ENCODE measurements at regions not wholly inside any gene's neighbourhood (a gene's known extent, or its start where the extent isn't known, plus 50 kb on each side); places are given as distances from the start of the nearest gene placed in this dataset.

DNA sequence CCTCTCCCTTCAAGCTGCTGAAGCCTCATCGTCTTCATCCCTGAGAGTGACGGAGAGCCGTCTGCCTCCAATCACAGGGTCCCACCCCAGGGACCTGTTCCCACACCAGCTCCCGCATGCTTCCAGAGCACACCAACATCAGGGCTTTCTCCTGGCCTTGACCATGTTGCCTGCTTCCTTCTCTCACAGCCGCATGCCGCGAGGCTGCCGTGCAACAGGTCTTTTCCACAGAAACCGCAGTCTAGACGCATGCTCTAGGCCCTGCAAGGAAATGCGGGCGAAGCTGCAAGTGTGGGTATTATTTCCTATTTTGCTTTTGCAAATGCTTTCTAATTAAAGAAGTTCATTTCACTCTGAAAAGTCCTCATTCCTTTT, 277.8 kb downstream of the EIPR1 start:
- WGBS (ENCODE audit: insufficient coverage, insufficient read length): no CpG with 5 or more reads among the region's 12 CpGs
- Histone ChIP-seq H3K27ac (ENCODE audit: low read length) (no peak overlapping the region), H3K4me1 (ENCODE audit: control insufficient read depth, insufficient read depth, low read length) (0 out of 2 replicates have a peak, but pooled peaks cover 2% of the 10 kb centered on the region), H3K9me3 (ENCODE audit: control insufficient read depth, insufficient read depth, low read length) (no peaks in the 10 kb centered on the region), H3K4me3 (ENCODE audit: low read length) (no peak overlapping the region), H3K27me3 (ENCODE audit: control insufficient read depth, insufficient read depth, low read length) (no peaks in the 10 kb centered on the region), H3K36me3 (ENCODE audit: control insufficient read depth, insufficient read depth, low read length) (no peaks in the 10 kb centered on the region)
- DNase-seq (ENCODE audit: low read depth, low spot score): no peak

DNA sequence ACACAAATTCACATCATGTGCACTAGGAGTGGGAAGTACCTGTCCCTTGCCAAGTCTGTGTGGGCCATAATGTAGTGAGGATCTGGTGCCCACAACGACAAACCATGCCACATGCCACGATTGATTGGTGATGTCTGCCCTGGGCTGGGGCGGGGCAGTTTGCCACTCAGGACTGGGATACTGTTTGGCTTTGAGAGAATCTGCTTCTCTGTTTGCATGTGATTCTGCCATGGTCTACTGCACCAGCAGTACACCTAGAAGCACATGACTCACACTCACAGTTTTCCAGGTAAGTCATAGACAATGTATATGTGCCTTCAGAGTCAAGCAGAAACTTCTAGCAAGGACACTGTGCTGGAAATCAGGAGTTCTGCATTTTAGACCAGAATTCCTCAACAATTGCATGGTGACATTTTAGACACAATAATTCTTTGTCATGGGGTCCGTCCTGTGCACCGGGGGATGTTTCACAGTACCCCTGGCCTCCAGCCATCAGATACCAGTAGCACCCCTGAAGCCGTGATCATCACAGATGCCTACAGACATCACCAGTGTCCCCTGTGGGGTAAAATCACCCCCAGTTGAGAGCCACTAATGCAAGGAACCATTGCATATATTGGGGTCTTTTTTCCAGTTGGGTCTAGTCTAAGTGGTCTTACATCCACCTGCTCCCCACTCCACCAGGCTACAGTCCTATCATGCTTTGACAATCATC, 278.3 kb downstream of the EIPR1 start:
- Histone ChIP-seq H3K27me3 (ENCODE audit: control insufficient read depth, insufficient read depth, low read length) (no peaks in the 10 kb centered on the region), H3K4me3 (ENCODE audit: low read length) (no peak overlapping the region), H3K4me1 (ENCODE audit: control insufficient read depth, insufficient read depth, low read length) (0 out of 2 replicates have a peak, but pooled peaks cover 2% of the 10 kb centered on the region), H3K9me3 (ENCODE audit: control insufficient read depth, insufficient read depth, low read length) (no peaks in the 10 kb centered on the region), H3K27ac (ENCODE audit: low read length) (no peak overlapping the region), H3K36me3 (ENCODE audit: control insufficient read depth, insufficient read depth, low read length) (no peaks in the 10 kb centered on the region)
- no peak for DNase-seq (ENCODE audit: low read depth, low spot score)
- WGBS (ENCODE audit: insufficient coverage, insufficient read length): no CpG with 5 or more reads among the region's 6 CpGs

DNA sequence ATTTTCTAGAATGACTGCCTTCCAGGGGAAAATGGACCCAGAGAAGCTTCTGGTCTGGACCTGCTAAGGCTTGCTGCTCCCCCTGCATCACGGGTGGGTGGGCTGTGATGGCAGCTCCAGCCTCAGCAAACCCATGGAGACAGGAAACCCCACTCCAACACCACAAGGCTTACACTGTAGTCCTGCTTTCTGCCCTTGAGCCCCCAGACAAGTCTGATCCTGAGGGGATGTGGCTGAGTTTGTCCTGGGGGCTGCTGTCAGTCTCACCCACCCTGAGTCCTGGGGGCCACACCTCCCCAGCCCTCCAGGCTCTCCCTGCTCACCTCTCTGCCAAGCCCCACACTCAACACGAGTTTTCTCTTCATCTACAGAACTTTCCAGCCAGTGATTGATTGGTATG, 279.4 kb downstream of the EIPR1 start:
- no CpG with 5 or more reads among the region's 2 CpGs for WGBS (ENCODE audit: insufficient coverage, insufficient read length)
- H3K27ac ChIP-seq (ENCODE audit: low read length): no peak overlapping the region
- no peaks in the 10 kb centered on the region for H3K27me3 ChIP-seq (ENCODE audit: control insufficient read depth, insufficient read depth, low read length)
- no peaks in the 10 kb centered on the region for H3K36me3 ChIP-seq (ENCODE audit: control insufficient read depth, insufficient read depth, low read length)
- H3K4me1 ChIP-seq (ENCODE audit: control insufficient read depth, insufficient read depth, low read length): 0 out of 2 replicates have a peak, but pooled peaks cover 2% of the 10 kb centered on the region
- H3K9me3 ChIP-seq (ENCODE audit: control insufficient read depth, insufficient read depth, low read length): no peaks in the 10 kb centered on the region
- H3K4me3 ChIP-seq (ENCODE audit: low read length): no peak overlapping the region
- no peak for DNase-seq (ENCODE audit: low read depth, low spot score)

DNA sequence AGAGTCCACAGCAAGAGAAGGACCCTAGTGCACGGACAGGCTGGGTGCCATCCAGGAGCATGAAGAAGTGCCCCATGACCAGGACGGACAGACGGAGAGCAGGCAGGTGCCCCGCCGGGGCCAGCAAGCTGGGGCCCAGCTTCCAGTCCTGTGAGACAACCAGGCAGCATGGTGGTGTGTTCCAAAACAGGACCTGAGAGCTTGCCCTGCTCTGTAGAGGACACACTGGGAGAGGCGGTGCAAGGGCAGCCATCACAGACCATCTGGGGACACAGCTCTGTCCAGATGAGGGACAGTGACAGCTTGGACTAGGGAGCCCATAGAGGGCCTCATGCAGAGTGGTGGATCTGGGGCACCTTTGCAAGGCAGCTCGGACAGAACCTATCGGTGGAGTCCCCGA, 279.8 kb downstream of the EIPR1 start:
- Histone ChIP-seq H3K4me3 (ENCODE audit: low read length) (no peak overlapping the region), H3K27ac (ENCODE audit: low read length) (no peak overlapping the region), H3K36me3 (ENCODE audit: control insufficient read depth, insufficient read depth, low read length) (no peaks in the 10 kb centered on the region), H3K4me1 (ENCODE audit: control insufficient read depth, insufficient read depth, low read length) (0 out of 2 replicates have a peak, but pooled peaks cover 2% of the 10 kb centered on the region), H3K9me3 (ENCODE audit: control insufficient read depth, insufficient read depth, low read length) (no peaks in the 10 kb centered on the region), H3K27me3 (ENCODE audit: control insufficient read depth, insufficient read depth, low read length) (no peaks in the 10 kb centered on the region)
- no peak for DNase-seq (ENCODE audit: low read depth, low spot score)
- no CpG with 5 or more reads among the region's 9 CpGs for WGBS (ENCODE audit: insufficient coverage, insufficient read length)

DNA sequence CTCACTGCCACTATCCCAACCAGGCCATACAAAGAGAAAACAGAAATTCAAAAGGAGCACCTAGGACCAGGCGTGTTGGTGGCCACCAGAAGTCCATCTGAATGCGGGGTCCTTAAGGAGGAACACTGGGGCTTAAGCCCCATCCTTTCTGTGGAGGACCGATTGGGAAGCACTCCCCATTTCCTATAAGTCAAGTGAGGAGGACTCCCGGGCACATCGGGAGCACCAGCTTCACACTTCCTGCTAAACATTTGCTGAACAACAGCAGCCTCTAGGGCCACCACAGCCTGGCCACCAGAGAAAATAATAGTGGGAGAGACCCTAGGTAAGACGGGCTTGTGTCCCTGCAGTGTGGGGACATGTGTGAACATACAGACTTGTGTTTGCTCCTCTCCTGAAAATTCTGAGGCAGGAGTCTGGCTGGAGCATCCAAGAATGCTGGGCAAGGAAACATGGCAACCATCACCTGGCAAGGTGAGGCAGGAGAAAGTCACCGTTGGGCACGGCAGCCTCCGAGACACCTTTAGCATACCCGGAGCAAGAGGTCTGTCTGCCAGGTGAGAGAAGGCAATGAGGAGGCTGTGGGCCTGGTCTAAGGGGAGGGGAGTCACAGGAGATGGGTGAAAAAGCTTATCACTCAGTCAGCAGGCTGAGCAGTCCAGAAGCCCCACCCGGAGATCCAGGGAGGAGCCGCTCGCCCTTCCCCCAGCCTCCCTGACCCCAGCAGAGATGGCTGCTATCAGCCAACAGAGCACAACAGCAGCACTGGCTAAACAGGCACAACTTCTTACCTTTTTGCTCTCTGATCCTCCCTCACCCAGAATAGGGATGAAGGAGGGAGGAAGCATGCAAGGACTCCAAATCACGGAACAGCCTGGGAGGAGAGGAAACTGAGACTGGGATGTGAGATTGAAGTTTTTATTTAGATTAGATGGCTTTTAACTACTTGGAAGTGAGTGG, 282.3 kb downstream of the EIPR1 start:
- no peak overlapping the region for H3K4me3 ChIP-seq (ENCODE audit: low read length)
- no peak overlapping the region for H3K27ac ChIP-seq (ENCODE audit: low read length)
- no peaks in the 10 kb centered on the region for H3K36me3 ChIP-seq (ENCODE audit: control insufficient read depth, insufficient read depth, low read length)
- no CpG with 5 or more reads among the region's 14 CpGs for WGBS (ENCODE audit: insufficient coverage, insufficient read length)
- no peaks in the 10 kb centered on the region for H3K27me3 ChIP-seq (ENCODE audit: control insufficient read depth, insufficient read depth, low read length)
- no peak for DNase-seq (ENCODE audit: low read depth, low spot score)
- no peaks in the 10 kb centered on the region for H3K9me3 ChIP-seq (ENCODE audit: control insufficient read depth, insufficient read depth, low read length)
- no peaks in the 10 kb centered on the region for H3K4me1 ChIP-seq (ENCODE audit: control insufficient read depth, insufficient read depth, low read length)

DNA sequence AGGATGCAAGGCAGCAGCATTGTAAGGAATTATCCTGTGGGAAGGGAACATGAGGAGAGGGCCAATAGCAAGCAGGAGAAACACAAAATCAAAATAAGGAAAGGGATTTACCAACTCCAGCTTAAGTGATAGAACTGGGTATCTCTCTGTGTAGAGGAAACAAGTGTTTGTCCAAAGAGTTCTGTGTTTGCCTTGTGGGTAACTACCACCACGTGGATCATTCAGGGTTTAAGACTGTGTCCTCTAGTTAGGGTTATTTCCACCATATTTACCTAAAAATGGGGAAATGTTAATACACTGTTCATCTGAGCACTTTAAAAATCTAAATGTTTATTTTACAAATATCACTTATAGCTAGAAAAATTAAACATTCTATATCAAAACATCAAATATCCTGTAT, 283.3 kb downstream of the EIPR1 start:
- H3K9me3 ChIP-seq (ENCODE audit: control insufficient read depth, insufficient read depth, low read length): no peaks in the 10 kb centered on the region
- WGBS (ENCODE audit: insufficient coverage, insufficient read length): no CpG with 5 or more reads among the region's 1 CpG
- no peaks in the 10 kb centered on the region for H3K4me1 ChIP-seq (ENCODE audit: control insufficient read depth, insufficient read depth, low read length)
- DNase-seq (ENCODE audit: low read depth, low spot score): no peak
- no peaks in the 10 kb centered on the region for H3K27me3 ChIP-seq (ENCODE audit: control insufficient read depth, insufficient read depth, low read length)
- no peaks in the 10 kb centered on the region for H3K36me3 ChIP-seq (ENCODE audit: control insufficient read depth, insufficient read depth, low read length)
- H3K4me3 ChIP-seq (ENCODE audit: low read length): no peak overlapping the region
- no peak overlapping the region for H3K27ac ChIP-seq (ENCODE audit: low read length)

GRCh38 chr2:3091696-3092095, 285.9 kb downstream of the EIPR1 start:
- no CpG with 5 or more reads among the region's 2 CpGs for whole genome bisulfite sequencing (ENCODE audit: insufficient coverage, insufficient read length)
- H3K4me1 ChIP-seq (ENCODE audit: control insufficient read depth, insufficient read depth, low read length): no peaks in the 10 kb centered on the region
- no peaks in the 10 kb centered on the region for H3K9me3 ChIP-seq (ENCODE audit: control insufficient read depth, insufficient read depth, low read length)
- no peaks in the 10 kb centered on the region for H3K36me3 ChIP-seq (ENCODE audit: control insufficient read depth, insufficient read depth, low read length)
- no peak overlapping the region for H3K27ac ChIP-seq (ENCODE audit: low read length)
- H3K27me3 ChIP-seq (ENCODE audit: control insufficient read depth, insufficient read depth, low read length): no peaks in the 10 kb centered on the region
- no peak for DNase-seq (ENCODE audit: low read depth, low spot score)
- H3K4me3 ChIP-seq (ENCODE audit: low read length): no peak overlapping the region

GRCh38 chr2:3082705-3083104, 294.9 kb downstream of the EIPR1 start:
- WGBS (ENCODE audit: insufficient coverage, insufficient read length): no CpG with 5 or more reads among the region's 4 CpGs
- no peaks in the 10 kb centered on the region for H3K4me1 ChIP-seq (ENCODE audit: control insufficient read depth, insufficient read depth, low read length)
- H3K27me3 ChIP-seq (ENCODE audit: control insufficient read depth, insufficient read depth, low read length): no peaks in the 10 kb centered on the region

GRCh38 chr2:3079959-3080948, 297.4 kb downstream of the EIPR1 start:
- Histone ChIP-seq H3K4me1 (ENCODE audit: control insufficient read depth, insufficient read depth, low read length) (no peaks in the 10 kb centered on the region), H3K36me3 (ENCODE audit: control insufficient read depth, insufficient read depth, low read length) (no peaks in the 10 kb centered on the region), H3K9me3 (ENCODE audit: control insufficient read depth, insufficient read depth, low read length) (no peaks in the 10 kb centered on the region), H3K27me3 (ENCODE audit: control insufficient read depth, insufficient read depth, low read length) (no peaks in the 10 kb centered on the region), H3K4me3 (ENCODE audit: low read length) (no peak overlapping the region), H3K27ac (ENCODE audit: low read length) (no peak overlapping the region)
- no peak for DNase-seq (ENCODE audit: low read depth, low spot score)
- no CpG with 5 or more reads among the region's 14 CpGs for WGBS (ENCODE audit: insufficient coverage, insufficient read length)

More at GRCh38 chr2:3082705-3083104, 294.9 kb downstream of the EIPR1 start:
- no peak for DNase-seq (ENCODE audit: low read depth, low spot score)
- Histone ChIP-seq H3K36me3 (ENCODE audit: control insufficient read depth, insufficient read depth, low read length) (no peaks in the 10 kb centered on the region), H3K9me3 (ENCODE audit: control insufficient read depth, insufficient read depth, low read length) (no peaks in the 10 kb centered on the region), H3K27ac (ENCODE audit: low read length) (no peak overlapping the region), H3K4me3 (ENCODE audit: low read length) (no peak overlapping the region)

GRCh38 chr2:3079466-3079865, 298.2 kb downstream of the EIPR1 start:
- WGBS (ENCODE audit: insufficient coverage, insufficient read length): no CpG with 5 or more reads among the region's 2 CpGs
- Histone ChIP-seq H3K27me3 (ENCODE audit: control insufficient read depth, insufficient read depth, low read length) (no peaks in the 10 kb centered on the region), H3K9me3 (ENCODE audit: control insufficient read depth, insufficient read depth, low read length) (no peaks in the 10 kb centered on the region)

More at GRCh38 chr2:3079466-3079865, 298.2 kb downstream of the EIPR1 start:
- Histone ChIP-seq H3K4me1 (ENCODE audit: control insufficient read depth, insufficient read depth, low read length) (no peaks in the 10 kb centered on the region), H3K4me3 (ENCODE audit: low read length) (no peak overlapping the region), H3K36me3 (ENCODE audit: control insufficient read depth, insufficient read depth, low read length) (no peaks in the 10 kb centered on the region), H3K27ac (ENCODE audit: low read length) (no peak overlapping the region)
- no peak for DNase-seq (ENCODE audit: low read depth, low spot score)

Data from iPS DF 6.9 (cell line).